H54 (cell line): ENCODE measurements at regions not wholly inside any gene's neighbourhood (a gene's known extent, or its start where the extent isn't known, plus 50 kb on each side); places are given as distances from the start of the nearest gene placed in this dataset.

Experiments
- DNase-seq: peaks from one replicate; pipeline ENCODE4 v3.0.0; 2011; ENCODE audit warnings: low spot score, mixed read lengths; ENCODE audit not compliant: insufficient read length
- FAIRE-seq: peaks from 3 replicates; lab custom pipeline; 2011; peaks lifted over from hg19 to GRCh38; lab: Jason Lieb, UNC
- POLR2A ChIP-seq: IDR thresholded peaks from 2 replicates; pipeline ENCODE4 v1.6.1; 2011; ENCODE audit warnings: low read depth, mild to moderate bottlenecking, low read length

- DNase-seq, result no peak
- no peak for TF ChIP-seq POLR2A
- no peak for FAIRE-seq
Observed at GRCh38 chrX:96405842-96406241, 278.8 kb upstream of the DIAPH2 start.

GRCh38 chrX:96407072-96407471 lies 277.6 kb upstream of the DIAPH2 start:
- FAIRE-seq (no peak), DNase-seq (no peak)
- no peak for TF ChIP-seq POLR2A

GRCh38 chrX:96407501-96407900 lies 277.1 kb upstream of the DIAPH2 start:
- peak; percentile 3 for DNase-seq
- no peak for FAIRE-seq
- TF ChIP-seq POLR2A, result no peak

GRCh38 chrX:96407981-96408380 lies 276.7 kb upstream of the DIAPH2 start:
- FAIRE-seq (no peak), DNase-seq (no peak)
- TF ChIP-seq POLR2A, result no peak

GRCh38 chrX:96410927-96411326 lies 273.7 kb upstream of the DIAPH2 start:
- DNase-seq (no peak), FAIRE-seq (no peak)
- TF ChIP-seq POLR2A, result no peak

- no peak for FAIRE-seq
- DNase-seq, result no peak
- no peak for TF ChIP-seq POLR2A
Observed at GRCh38 chrX:96417695-96418094, 266.9 kb upstream of the DIAPH2 start.

- TF ChIP-seq POLR2A, result no peak
- DNase-seq (no peak), FAIRE-seq (no peak)
Observed at GRCh38 chrX:96424007-96424406, 260.6 kb upstream of the DIAPH2 start.

- FAIRE-seq (no peak), DNase-seq (no peak)
- no peak for TF ChIP-seq POLR2A
Observed at GRCh38 chrX:96425200-96425599, 259.4 kb upstream of the DIAPH2 start.

GRCh38 chrX:96430756-96431455 lies 253.7 kb upstream of the DIAPH2 start:
- TF ChIP-seq POLR2A, result no peak
- DNase-seq (no peak), FAIRE-seq (no peak)

- no peak for TF ChIP-seq POLR2A
- FAIRE-seq (no peak), DNase-seq (no peak)
Observed at GRCh38 chrX:96432647-96433046, 252.0 kb upstream of the DIAPH2 start.

GRCh38 chrX:96433409-96434077 lies 251.1 kb upstream of the DIAPH2 start:
- FAIRE-seq, result no peak
- TF ChIP-seq POLR2A, result no peak
- no peak for DNase-seq

GRCh38 chrX:96435378-96436035 lies 249.1 kb upstream of the DIAPH2 start:
- DNase-seq, result no peak
- FAIRE-seq, result no peak
- no peak for TF ChIP-seq POLR2A

- no peak for TF ChIP-seq POLR2A
- DNase-seq (peak; percentile 2), FAIRE-seq (peak; percentile 79)
Observed at GRCh38 chrX:96436105-96436504, 248.5 kb upstream of the DIAPH2 start.

- no peak for TF ChIP-seq POLR2A
- DNase-seq (no peak), FAIRE-seq (no peak)
Observed at GRCh38 chrX:96438803-96439202, 245.8 kb upstream of the DIAPH2 start.
